ENCODE measurements at regions not wholly inside any gene's neighbourhood (a gene's known extent, or its start where the extent isn't known, plus 50 kb on each side); places are given as distances from the start of the nearest gene placed in this dataset.

- in situ Hi-C loops (cut with MboI; ENCODE audit: low pct_unique_long_range_greater_than_20kb, low sequenced_read_pairs, unreplicated experiment) = no loop called here
- TF ChIP-seq CTCF (IDR thresholded peaks at IDR 0.05; ENCODE audit: extremely low read depth, insufficient read depth, missing control alignments) = no peak
- no peak for DNase-seq (ENCODE audit: low spot score)
Measured at GRCh38 chr10:108014145-108014901, 849.8 kb upstream of the SORCS1 start.

- DNase-seq (ENCODE audit: low spot score) = no peak
- in situ Hi-C loops (cut with MboI; ENCODE audit: low pct_unique_long_range_greater_than_20kb, low sequenced_read_pairs, unreplicated experiment) = no loop called here
- no peak for TF ChIP-seq CTCF (IDR thresholded peaks at IDR 0.05; ENCODE audit: extremely low read depth, insufficient read depth, missing control alignments)
Measured at GRCh38 chr10:108005627-108006026, 841.1 kb upstream of the SORCS1 start.

GRCh38 chr10:108003576-108003975 is 839.1 kb upstream of the SORCS1 start:
- TF ChIP-seq CTCF (IDR thresholded peaks at IDR 0.05; ENCODE audit: extremely low read depth, insufficient read depth, missing control alignments) = no peak
- DNase-seq (ENCODE audit: low spot score) = no peak

GRCh38 chr10:108003061-108003460 is 838.6 kb upstream of the SORCS1 start:
- no peak for DNase-seq (ENCODE audit: low spot score)
- in situ Hi-C loops (cut with MboI; ENCODE audit: low pct_unique_long_range_greater_than_20kb, low sequenced_read_pairs, unreplicated experiment) = no loop called here
- TF ChIP-seq CTCF (IDR thresholded peaks at IDR 0.05; ENCODE audit: extremely low read depth, insufficient read depth, missing control alignments) = no peak

More at GRCh38 chr10:108003576-108003975, 839.1 kb upstream of the SORCS1 start:
- in situ Hi-C loops (cut with MboI; ENCODE audit: low pct_unique_long_range_greater_than_20kb, low sequenced_read_pairs, unreplicated experiment) = no loop called here

GRCh38 chr10:108000365-108000764 is 835.9 kb upstream of the SORCS1 start:
- in situ Hi-C loops (cut with MboI; ENCODE audit: low pct_unique_long_range_greater_than_20kb, low sequenced_read_pairs, unreplicated experiment) = no loop called here
- TF ChIP-seq CTCF (IDR thresholded peaks at IDR 0.05; ENCODE audit: extremely low read depth, insufficient read depth, missing control alignments) = no peak
- DNase-seq (ENCODE audit: low spot score) = no peak

- no peak for DNase-seq (ENCODE audit: low spot score)
- no peak for TF ChIP-seq CTCF (IDR thresholded peaks at IDR 0.05; ENCODE audit: extremely low read depth, insufficient read depth, missing control alignments)
- in situ Hi-C loops (cut with MboI; ENCODE audit: low pct_unique_long_range_greater_than_20kb, low sequenced_read_pairs, unreplicated experiment) = no loop called here
Measured at GRCh38 chr10:107994621-107995270, 830.2 kb upstream of the SORCS1 start.
